HG03354 (cell line): ENCODE measurements at regions not wholly inside any gene's neighbourhood (a gene's known extent, or its start where the extent isn't known, plus 50 kb on each side); places are given as distances from the start of the nearest gene placed in this dataset.
A peak's percentile ranks its signal among the peaks of the same experiment; 100 is the strongest.
"Not testable (repeated sequence)": the region's sequence is repeated elsewhere in the genome, so short reads cannot be mapped to it uniquely, and the experiment has no call there.

Experiments used
- ATAC-seq: cut with Tn5 transposase; IDR thresholded peaks from one replicate; pipeline ENCODE4 v1.9.1; 2021; ENCODE audit warnings: mild to moderate bottlenecking; ENCODE audit not compliant: unreplicated experiment, poor library complexity, severe bottlenecking

DNA sequence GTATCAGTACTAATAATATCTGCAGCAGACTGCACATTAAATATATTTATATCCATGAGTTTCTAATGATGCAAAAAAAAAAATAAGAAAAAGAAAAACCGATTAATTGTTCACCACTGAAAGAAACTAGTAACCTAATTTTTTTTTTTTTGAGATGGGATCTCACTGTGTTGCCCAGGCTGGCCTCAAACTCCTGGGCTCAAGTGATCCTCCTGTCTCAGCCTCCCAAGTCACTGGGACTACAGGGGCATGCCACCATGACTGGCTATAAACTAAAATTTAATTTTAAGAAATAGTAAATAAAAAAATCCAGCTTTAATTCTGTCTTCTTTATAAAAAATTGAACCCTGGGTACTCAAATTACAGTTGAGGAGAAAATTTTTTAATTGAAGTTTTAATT is 358.2 kb downstream of the QKI start:
- ATAC-seq, result no peak

- ATAC-seq, result no peak
Measured at GRCh38 chr6:163771180-163771579, 356.7 kb downstream of the QKI start.

GRCh38 chr6:163768905-163769304 is 354.4 kb downstream of the QKI start:
- no peak for ATAC-seq

- ATAC-seq, result no peak
Measured at GRCh38 chr6:163766936-163767335, 352.4 kb downstream of the QKI start.

DNA sequence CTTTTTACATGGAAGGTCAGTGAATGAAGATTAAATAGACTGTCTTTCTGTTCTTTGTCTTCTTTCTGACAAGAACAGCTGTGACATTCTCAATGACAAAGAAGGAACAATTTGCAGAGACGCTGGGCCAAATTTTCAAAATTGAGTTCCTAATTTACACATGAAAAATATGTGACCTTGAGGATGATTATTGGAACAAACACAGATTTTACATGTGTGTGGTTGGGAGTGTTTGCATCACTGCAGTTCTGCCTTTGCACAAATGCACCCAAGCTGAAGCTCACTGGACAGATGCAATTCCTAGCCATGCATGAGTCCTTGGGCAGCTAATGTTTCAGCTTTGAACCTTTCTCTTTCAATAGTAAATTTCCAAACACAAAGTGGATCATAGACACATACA is 350.8 kb downstream of the QKI start:
- no peak for ATAC-seq

GRCh38 chr6:163764565-163764964 is 350.0 kb downstream of the QKI start:
- no peak for ATAC-seq

- ATAC-seq, result no peak
Measured at GRCh38 chr6:163761481-163761880, 347.0 kb downstream of the QKI start.

- ATAC-seq, result no peak
Measured at GRCh38 chr6:163760860-163761259, 346.3 kb downstream of the QKI start.

- ATAC-seq, result no peak
Measured at GRCh38 chr6:163759542-163759941, 345.0 kb downstream of the QKI start.

DNA sequence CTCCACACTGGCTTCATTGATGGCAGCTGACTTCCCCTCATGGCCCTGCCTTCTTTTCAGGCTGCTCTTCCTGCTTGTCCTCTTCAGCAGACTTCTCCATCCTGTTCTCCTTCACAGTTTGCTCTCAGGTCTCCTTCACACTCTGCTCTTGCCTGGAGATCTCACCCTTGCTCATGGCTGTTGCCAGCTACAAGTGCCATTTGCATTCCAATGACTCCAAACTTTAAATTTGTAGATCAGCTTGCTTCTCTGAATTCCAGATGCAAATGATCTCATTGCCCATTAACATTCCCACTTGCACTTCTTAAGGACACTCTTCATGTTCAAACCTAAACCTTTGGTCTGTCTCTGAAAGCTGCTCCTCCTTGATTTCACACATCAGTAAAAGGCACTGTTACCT is 343.0 kb downstream of the QKI start:
- no peak for ATAC-seq

GRCh38 chr6:163756079-163756478 is 341.6 kb downstream of the QKI start:
- peak; percentile 100 for ATAC-seq

DNA sequence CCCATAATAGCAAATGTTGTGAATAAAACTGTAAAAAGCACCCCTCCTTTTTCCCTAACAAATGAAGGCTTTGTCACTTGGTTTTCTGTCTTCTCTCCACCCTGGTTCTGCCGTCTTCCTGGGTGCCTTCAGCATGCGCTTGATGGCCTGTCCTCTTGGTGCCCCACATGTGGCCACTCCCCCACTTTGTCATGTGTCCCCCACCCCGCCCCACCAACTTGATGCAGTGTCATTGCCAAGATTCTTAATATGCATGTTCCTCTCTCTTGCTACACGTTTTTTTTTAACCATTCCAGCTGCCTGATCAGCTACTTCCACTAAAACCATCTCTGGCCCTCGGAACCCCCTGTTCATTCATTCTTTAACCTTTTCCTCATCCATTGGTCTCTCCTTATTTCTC is 340.3 kb downstream of the QKI start:
- no peak for ATAC-seq

DNA sequence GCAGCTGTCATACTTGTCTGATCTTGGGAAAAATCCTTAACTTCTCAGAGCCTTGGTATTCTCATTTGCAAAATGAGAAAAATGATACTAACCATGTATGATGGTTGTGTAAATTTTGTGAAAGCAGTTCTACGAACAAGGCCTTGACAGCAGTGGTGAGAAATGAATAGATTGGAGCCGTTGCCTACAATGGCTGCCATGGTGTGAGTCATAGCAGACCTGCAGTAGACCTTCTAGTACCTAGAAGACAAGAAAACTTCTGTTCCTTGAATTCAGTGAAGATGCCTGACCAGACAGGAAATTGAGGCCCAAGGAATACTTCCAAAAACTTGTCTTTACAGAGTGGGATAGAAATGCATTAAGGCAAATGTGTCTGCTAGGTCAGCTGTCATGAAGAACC is 338.9 kb downstream of the QKI start:
- ATAC-seq, result no peak

- no peak for ATAC-seq
Measured at GRCh38 chr6:163752446-163752845, 337.9 kb downstream of the QKI start.

DNA sequence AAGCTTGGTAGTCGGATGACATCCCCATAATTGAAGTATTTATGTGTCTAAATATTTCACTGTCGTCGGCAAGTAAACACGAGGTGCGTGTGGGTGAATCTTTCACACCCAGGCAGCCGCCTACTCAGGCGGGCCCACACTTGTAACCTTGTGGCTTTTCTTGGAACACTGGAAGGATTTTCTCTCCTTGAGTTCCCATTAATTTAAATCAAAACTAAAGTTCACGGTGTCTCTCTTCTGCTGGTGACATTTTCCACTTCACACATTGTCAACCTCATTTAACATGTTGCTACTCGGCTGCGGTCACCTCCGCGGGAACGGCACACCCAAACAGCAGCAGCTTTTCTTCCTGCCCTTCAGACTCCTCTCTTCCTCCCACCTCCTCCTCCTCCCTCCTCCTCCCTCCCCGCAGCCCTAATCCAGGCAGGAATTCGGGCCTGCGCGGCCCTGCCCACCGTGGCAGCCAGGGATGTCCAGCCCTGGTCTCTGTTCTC is 336.6 kb downstream of the QKI start:
- ATAC-seq, result no peak

GRCh38 chr6:163750431-163751031 is 336.0 kb downstream of the QKI start:
- ATAC-seq, result no peak

DNA sequence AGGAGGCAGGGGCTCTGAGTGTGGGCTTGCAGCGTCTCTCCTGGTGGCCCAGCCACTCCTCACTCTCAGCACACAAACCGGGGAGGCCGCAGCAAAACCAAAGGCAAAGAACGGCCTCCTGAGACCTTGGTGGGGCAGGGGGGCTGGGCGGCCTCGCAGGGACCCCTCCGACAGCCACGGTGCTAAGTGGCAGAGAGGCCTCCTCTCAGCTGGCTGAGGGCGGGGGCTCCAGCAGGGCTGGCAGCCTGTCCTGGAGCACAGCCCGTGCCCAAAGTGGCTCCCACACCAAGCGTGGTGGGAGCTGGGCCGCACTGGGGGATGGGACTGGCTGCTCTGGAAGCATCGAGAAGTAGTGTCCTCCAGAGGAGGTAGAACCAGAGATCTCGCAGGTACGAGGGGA is 334.4 kb downstream of the QKI start:
- ATAC-seq, result no peak

- no peak for ATAC-seq
Measured at GRCh38 chr6:163748036-163748435, 333.5 kb downstream of the QKI start.

DNA sequence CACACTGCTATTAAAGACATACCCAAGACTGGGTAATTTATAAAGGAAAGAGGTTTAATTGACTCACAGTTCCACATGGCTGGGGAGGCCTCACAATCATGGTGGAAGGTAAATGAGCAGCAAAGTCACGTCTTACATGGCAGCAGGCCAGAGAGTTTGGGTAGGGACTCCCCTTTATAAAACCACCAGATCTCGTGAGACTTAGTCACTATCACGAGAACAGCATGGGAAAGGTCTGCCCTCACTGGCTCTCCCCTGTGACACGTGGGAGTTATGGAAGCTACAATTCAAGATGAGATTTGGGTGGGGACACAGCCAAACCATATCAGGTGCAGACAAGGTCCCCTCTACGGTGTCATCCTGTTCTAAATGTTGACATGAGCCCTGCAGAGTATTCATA is 332.5 kb downstream of the QKI start:
- not testable (repeated sequence) for ATAC-seq

DNA sequence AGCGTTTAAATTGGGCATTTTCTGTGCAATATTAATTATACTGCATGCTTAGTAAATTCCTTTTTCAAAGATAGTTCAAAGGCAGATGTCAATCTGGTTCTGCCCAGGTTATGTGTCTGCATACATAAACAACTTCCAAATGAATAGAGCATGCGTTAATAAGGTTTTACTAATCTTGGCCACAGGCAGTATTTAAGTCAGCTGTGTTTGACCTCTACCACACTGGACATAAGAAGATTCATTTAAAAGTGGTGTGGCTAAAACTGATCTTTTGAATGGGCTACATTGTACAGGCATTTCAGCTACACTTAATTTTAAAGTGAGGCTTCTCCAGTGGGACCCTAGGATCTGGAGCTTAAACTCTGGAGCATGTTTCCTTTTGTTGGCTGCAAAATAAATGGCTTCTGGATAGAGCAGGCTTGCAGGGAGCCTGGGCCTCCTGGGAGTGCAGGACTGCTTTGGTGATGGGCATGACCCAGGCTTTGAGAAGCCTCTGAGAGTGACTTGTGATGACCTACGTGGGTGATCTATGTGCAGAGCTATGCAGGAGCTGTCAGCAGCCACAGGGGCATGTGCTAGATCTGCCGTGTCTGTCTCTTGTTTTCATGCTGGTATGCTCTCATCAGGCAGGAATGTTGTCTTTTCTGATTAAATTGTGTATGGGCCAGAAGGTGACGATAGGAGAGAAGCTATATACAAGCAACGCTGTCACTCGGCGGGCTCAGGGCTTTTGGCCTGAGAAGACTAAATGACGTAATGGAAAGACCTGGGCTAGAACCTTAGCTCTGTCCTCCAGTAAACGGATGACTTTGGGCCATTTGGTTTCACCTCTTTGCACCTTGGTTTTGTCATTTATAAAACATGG is 331.2 kb downstream of the QKI start:
- no peak for ATAC-seq

GRCh38 chr6:163744256-163744925 is 329.9 kb downstream of the QKI start:
- no peak for ATAC-seq
